COLO829 (cell line): ENCODE measurements at regions not wholly inside any gene's neighbourhood (a gene's known extent, or its start where the extent isn't known, plus 50 kb on each side); places are given as distances from the start of the nearest gene placed in this dataset.
"Not testable (repeated sequence)": the region's sequence is repeated elsewhere in the genome, so short reads cannot be mapped to it uniquely, and the experiment has no call there.

Experiments
- DNase-seq: peaks from one replicate; pipeline ENCODE4 v3.0.0; 2012; ENCODE audit warnings: low spot score

DNA sequence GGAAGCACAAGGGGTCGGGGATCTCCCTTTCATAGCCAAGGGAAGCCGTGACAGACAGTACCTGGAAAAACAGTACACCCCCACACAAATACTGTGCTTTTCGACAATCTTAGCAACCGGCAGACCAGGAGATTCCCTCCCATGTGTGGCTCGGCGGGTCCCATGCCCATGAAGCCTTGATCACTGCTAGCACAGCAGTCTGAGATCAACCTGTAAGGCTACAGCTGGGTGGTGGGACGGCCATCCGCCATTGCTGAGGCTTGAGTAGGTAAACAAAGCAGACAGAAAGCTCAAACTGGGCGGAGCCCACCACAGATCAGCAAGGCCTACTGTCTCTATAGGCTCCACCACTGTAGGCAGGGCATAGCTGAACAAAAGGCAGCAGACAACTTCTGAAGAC is 180.2 kb upstream of the SOX6 start:
- no peak for DNase-seq

DNA sequence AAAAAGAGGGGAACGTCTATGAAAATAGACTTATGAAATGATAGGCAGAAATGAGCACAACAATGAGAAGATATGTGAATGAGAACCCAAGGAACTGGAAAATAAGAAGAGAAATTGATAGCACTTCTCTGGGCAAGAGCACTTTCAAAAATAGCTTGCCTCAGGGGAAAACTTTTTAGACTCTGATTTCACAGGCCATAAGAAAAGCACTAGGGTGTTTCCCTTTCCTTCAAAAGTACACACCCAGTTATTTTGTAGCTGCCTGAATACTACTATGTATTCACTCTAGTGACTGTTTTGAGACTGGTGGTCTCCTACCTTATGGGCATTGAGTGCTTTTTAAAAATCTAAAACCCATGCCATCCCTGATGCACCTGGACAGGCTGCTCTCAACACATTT is 172.3 kb upstream of the SOX6 start:
- no peak for DNase-seq

DNA sequence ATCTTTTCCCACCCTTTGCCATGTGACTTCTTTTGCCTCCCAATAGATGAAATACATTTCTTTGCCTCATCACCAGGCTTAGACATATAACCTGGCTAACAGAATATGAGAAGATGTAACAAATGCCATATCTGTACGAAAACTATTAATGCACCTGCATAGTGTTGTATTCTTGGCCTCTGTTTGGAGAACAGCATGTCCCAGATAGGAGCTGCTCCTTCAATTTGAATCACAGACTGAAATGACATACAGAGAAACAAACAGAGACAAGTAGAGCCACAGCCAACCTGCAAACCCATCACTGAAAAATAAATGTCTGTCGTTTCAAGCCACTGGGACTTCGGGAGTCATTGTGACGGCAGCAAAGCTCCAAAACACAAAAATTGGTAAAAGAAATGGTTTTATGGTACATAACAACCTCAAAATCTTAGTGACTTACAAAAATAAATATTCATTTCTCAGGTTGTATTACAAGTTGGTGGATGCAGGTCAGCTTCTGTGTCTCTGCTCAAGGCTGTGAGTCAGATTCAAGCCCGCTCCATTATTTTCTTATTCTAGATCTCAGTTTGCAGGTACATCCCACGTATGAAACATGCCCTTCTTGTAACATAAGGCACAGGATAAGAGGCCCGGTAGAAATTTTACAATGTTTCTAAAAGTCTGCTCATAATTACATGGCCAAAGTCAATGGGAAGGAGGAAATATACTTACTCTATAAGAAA is 171.3 kb upstream of the SOX6 start:
- no peak for DNase-seq

DNA sequence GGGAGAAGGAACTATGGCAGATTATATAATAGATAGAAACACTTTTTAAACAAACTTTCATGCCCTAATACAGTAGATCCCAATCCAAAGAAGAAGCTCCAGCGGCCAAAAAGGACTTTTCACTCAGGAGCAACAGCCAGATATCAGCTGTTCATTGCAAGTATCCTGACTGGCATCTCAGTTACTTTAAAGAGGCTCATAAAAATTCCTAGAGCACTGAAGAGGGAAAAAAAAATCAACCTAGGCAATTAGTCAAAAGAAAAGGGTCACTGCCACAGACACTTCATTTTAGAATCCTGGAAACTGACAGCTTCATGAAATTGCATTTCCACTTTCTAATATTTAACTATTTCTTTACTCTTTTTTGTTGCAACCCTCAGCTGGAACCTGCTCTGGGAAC is 170.6 kb upstream of the SOX6 start:
- no peak for DNase-seq

- DNase-seq = not testable (repeated sequence)
Measured at GRCh38 chr11:16520713-16521112, 164.4 kb upstream of the SOX6 start.

- no peak for DNase-seq
Measured at GRCh38 chr11:16512899-16513241, 156.5 kb upstream of the SOX6 start.

DNA sequence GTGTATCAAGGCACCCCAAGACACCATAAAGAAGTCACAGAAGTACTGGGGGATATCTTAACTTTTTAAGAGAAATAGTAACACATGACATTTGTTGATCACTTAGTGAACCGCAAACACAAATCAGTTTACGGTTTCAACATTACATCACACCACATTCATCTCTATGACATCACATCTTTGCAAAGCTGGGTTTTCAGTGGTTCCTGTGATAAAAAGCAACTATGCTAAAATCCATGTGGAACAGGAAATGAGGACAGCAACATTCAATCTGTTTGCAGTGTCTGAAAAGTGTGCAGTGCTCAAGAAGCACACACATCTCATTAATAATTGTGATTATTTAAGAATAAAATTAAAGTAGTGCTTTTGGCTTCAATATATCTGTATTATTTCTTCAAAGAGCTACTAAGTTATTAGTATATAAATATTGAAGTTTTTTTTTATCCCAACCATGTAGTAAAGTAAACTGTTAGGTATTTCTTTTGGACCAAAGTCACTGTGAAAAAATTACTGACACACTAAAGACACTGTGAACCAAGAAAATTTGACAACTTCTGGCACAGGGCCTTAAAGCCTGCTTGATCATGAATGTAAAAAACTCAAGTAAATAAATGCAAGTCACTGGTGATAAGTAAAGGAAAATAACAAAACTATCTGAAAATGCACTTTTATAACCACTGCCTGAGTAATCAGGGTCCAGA is 156.0 kb upstream of the SOX6 start:
- no peak for DNase-seq

- peak; percentile 7 for DNase-seq
Measured at GRCh38 chr11:16511116-16512114, 155.1 kb upstream of the SOX6 start.

- DNase-seq = no peak
Measured at GRCh38 chr11:16505481-16505880, 149.1 kb upstream of the SOX6 start.

GRCh38 chr11:16503891-16504290 is 147.5 kb upstream of the SOX6 start:
- DNase-seq = not testable (repeated sequence)

GRCh38 chr11:16494918-16495691 is 138.8 kb upstream of the SOX6 start:
- no peak for DNase-seq

GRCh38 chr11:16484434-16484833 is 128.1 kb upstream of the SOX6 start:
- no peak for DNase-seq

DNA sequence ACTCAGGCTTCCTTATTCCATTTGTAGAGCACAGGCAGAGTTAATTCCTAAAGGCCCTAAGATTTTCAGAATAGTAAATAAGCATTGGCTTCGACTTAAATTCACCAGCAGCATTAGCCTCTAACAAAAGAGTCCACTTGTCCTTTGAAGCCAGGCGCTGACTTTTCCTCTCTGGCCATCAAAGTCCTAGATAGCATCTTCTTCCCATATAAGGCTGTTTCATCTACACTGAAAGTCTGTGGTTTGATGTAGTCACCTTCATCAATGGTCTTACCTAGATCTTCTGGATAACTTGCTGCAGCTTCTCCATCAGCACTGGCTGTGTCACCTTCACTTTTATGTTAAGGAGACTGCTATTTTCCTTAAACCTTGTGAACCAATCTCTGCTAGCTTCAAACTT is 118.3 kb upstream of the SOX6 start:
- DNase-seq = no peak

DNA sequence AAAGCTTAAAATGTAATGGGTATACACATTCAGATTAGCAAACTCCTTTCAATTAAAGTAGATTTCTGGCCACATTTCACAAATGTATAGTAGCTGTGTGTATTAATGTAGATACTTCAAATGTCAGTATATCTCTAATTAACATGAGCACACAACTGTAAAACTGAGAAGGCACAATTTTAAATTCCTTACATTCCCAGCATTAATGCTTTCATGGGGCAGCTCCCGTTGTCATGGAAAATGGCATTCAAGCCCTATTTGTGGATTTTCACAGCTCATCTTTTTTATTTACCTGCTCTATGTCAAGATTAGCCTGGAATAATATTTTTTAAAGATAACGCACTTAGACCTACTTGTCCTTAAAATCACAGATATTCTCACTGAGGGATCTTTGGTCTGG is 113.6 kb upstream of the SOX6 start:
- DNase-seq = no peak

DNA sequence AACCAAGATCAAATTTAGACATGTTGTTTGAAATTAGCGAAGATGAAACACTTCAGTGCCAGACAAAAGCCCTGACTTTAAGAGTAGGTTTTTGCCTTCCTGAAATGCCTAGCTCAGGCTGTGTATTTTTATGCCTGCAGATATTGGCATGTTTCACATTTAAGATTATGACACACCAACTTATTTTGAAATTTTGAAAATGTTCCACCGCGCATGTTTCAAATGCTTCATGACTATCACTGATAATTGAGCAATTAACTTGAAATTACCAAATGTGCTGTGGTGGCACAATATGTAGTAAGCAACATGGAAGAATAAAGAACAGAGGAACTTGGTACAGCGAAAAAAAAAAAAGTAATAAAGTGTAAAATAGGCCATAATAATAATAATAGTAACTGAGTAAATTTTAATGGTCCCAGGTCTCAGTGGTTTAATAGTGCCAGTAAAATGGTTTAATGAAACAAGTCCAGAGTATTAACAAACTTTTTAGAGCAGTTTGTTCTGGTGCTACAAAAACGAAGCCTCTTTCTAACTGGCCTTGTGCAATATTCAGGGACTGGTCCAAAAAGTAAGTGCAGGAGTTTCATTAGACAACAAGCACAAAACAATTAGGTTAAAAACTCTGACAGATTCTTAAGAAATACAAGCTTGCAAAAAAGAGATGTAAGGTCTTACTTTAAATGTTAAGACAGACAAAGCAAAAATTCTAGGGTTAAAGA is 112.5 kb upstream of the SOX6 start:
- DNase-seq = no peak

GRCh38 chr11:16460508-16460907 is 104.2 kb upstream of the SOX6 start:
- no peak for DNase-seq

GRCh38 chr11:16456366-16456765 is 100.0 kb upstream of the SOX6 start:
- DNase-seq = no peak

GRCh38 chr11:16454289-16454863 is 98.0 kb upstream of the SOX6 start:
- no peak for DNase-seq

DNA sequence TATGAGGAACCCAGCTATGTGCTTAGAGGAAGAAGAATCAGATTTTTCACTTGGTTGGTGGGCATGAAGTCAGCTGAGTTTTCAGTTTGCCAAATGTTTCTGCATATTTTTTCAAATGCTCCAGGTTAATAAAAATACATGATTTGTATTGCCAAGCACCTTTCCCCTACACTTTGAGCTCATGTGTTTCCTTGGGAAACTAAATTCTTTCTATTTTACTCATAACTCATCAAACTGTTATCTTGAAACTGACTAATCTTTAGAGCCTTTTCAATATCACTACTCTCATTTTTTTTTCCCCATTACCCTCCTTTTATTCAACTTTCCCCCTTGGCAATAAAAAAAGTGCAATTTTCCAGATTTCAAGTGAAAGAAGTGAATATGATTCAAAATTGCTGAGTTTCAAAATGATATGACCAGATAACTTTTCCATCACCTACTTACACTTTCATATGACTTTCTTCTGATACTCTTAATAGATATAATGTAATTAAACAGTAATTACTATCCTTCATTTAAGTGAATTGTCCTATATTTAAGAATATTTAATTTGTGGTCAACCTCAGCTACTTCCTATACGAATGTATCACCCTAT is 91.9 kb upstream of the SOX6 start:
- no peak for DNase-seq

GRCh38 chr11:16441461-16441860 is 85.1 kb upstream of the SOX6 start:
- DNase-seq = no peak

DNA sequence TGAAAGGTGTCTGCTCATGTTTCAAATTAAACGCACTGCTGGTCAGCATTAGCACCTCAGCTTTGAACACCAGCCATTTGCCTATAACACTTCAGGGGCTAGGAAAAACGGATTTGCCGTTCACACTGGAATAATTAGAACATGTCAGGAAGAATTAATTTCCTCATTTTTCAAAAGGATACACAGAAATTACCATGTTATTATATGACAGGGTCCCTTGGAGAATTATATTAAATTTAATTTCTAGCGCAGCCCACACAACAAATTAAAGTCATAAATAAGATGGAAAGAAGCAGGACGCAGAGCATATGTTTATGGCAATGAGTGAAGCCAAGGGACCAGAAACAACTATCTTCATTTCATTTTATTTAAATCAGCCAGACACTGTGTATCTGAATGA is 83.8 kb upstream of the SOX6 start:
- no peak for DNase-seq
